Gastroesophageal sphincter (tissue), 4 donors: ENCODE measurements at regions not wholly inside any gene's neighbourhood (a gene's known extent, or its start where the extent isn't known, plus 50 kb on each side); places are given as distances from the start of the nearest gene placed in this dataset.

ENCODE experiments used
- ATAC-seq: fragments of 150-250 bp; one replicate; pipeline ENCODE4 v1.9.1; 2016; ENCODE audit warnings: mild to moderate bottlenecking, moderate library complexity
- H3K27ac ChIP-seq, 4 donors: fragments of 200-600 bp; sonication (generic) in 3 of 4; 1 replicate in 3 of 4; 2 replicates in 1 of 4; pipeline ENCODE4 v1.5.1; 2016 to 2019
- H3K27me3 ChIP-seq: fragments of 200-600 bp; sonication (generic); one replicate; pipeline ENCODE4 v1.5.1; 2019
- H3K36me3 ChIP-seq, 2 donors: fragments of 200-600 bp; sonication (generic); one replicate each; pipeline ENCODE4 v1.5.1; 2019; ENCODE audit warnings: control low read depth in 1 of 2
- H3K4me1 ChIP-seq, 3 donors: fragments of 200-600 bp; sonication (generic); 1 replicate in 2 of 3; 2 replicates in 1 of 3; pipeline ENCODE4 v1.5.1; 2016 to 2019; ENCODE audit warnings: control low read depth in 2 of 3
- H3K4me3 ChIP-seq, 2 donors: fragments of 200-600 bp; sonication (generic); one replicate each; pipeline ENCODE4 v1.5.1; 2019; ENCODE audit warnings: mild to moderate bottlenecking in 1 of 2, moderate library complexity in 1 of 2
- H3K9me3 ChIP-seq, 3 donors: fragments of 200-600 bp; sonication (generic); one replicate each; pipeline ENCODE4 v1.5.1; 2017 to 2019; ENCODE audit warnings: control low read depth in 2 of 3
- CTCF ChIP-seq, 4 experiments: fragments of 200-600 bp in 2 of 4; fragments of 450-650 bp in 2 of 4; sonication (generic) in 1 of 4; IDR thresholded peaks; one replicate each; pipeline ENCODE4 v1.5.1; 2017 to 2019; ENCODE audit warnings: antibody characterized with exemption in 4 of 4, mild to moderate bottlenecking in 2 of 4, moderate library complexity in 2 of 4
- EP300 ChIP-seq: sonication (generic); formaldehyde crosslinking; IDR thresholded peaks from one replicate; pipeline ENCODE4 v1.6.1; 2017; ENCODE audit warnings: antibody characterized with exemption, mild to moderate bottlenecking
- POLR2A ChIP-seq, 2 donors: fragments of 450-650 bp; IDR thresholded peaks; one replicate each; pipeline ENCODE4 v1.6.1; 2017; ENCODE audit warnings: antibody characterized with exemption in 2 of 2, mild to moderate bottlenecking in 2 of 2, moderate library complexity in 1 of 2
- POLR2AphosphoS5 ChIP-seq: sonication (generic); formaldehyde crosslinking; IDR thresholded peaks from one replicate; pipeline ENCODE4 v1.6.1; 2017; ENCODE audit warnings: antibody characterized with exemption
- WGBS, 2 donors: methylation state at CpG; one replicate each; pipeline ENCODE4 v1.1.5; 2018; ENCODE audit warnings: low coverage in 1 of 2; 5-methylcytosine and 5-hydroxymethylcytosine counted together

GRCh38 chr10:29189256-29189655, 99.6 kb upstream of the LYZL1 start:
- Histone ChIP-seq H3K4me1 (no peaks in the 10 kb centered on the region), H3K27ac (no peak overlapping the region), H3K36me3 (no peaks in the 10 kb centered on the region), H3K9me3 (no peaks in the 10 kb centered on the region), H3K4me3 (no peak overlapping the region), H3K27me3 (peaks cover 22% of the 10 kb centered on the region)
- ATAC-seq = no peak
- WGBS, 2 donors = no CpG with 5 or more reads among the region's 2 CpGs
- no peak for TF ChIP-seq CTCF (IDR thresholded peaks at IDR 0.05)
- no peak for TF ChIP-seq EP300
- no peak for TF ChIP-seq POLR2AphosphoS5

GRCh38 chr10:29191674-29192073, 97.2 kb upstream of the LYZL1 start:
- no peaks in the 10 kb centered on the region for H3K4me1 ChIP-seq
- H3K4me3 ChIP-seq = no peak overlapping the region
- TF ChIP-seq CTCF (IDR thresholded peaks at IDR 0.05) (no peak), POLR2A (IDR thresholded peaks at IDR 0.05) (no peak)
- H3K36me3 ChIP-seq = no peaks in the 10 kb centered on the region
- 69 to 70% methylated on average over 6 to 7 of the region's 8 CpGs for WGBS, 2 donors
- no peak for ATAC-seq
- no peak overlapping the region for H3K27ac ChIP-seq
- peaks cover 0 to 12% (median 0%) of the 10 kb centered on the region in 3 donors for H3K9me3 ChIP-seq
- H3K27me3 ChIP-seq = peaks cover 23% of the 10 kb centered on the region

GRCh38 chr10:29199339-29199738, 89.5 kb upstream of the LYZL1 start:
- H3K27me3 ChIP-seq = peaks cover 8% of the 10 kb centered on the region
- peaks cover 0 to 12% (median 0%) of the 10 kb centered on the region in 3 donors for H3K9me3 ChIP-seq
- H3K27ac ChIP-seq = no peak overlapping the region
- H3K36me3 ChIP-seq = no peaks in the 10 kb centered on the region
- no peak overlapping the region for H3K4me3 ChIP-seq
- no peak for ATAC-seq
- no peak for TF ChIP-seq EP300
- TF ChIP-seq POLR2AphosphoS5 = no peak
- no peak for TF ChIP-seq POLR2A (IDR thresholded peaks at IDR 0.05)
- TF ChIP-seq CTCF (IDR thresholded peaks at IDR 0.05) = no peak
- no peaks in the 10 kb centered on the region for H3K4me1 ChIP-seq
- WGBS, 2 donors = 30% methylated on average over 3 of the region's 7 CpGs; no CpG with 5 or more reads in 1 of the 2 donors

- H3K27me3 ChIP-seq = peaks cover 8% of the 10 kb centered on the region
- TF ChIP-seq POLR2AphosphoS5 = no peak
- no peak for TF ChIP-seq POLR2A (IDR thresholded peaks at IDR 0.05)
- TF ChIP-seq EP300 = no peak
- TF ChIP-seq CTCF (IDR thresholded peaks at IDR 0.05) = no peak
- WGBS, 2 donors = 90 to 92% methylated on average over 4 of the region's 4 CpGs
- H3K36me3 ChIP-seq = no peaks in the 10 kb centered on the region
- ATAC-seq = no peak
- H3K9me3 ChIP-seq = peaks cover 0 to 7% (median 0%) of the 10 kb centered on the region in 3 donors
- H3K4me3 ChIP-seq = no peak overlapping the region
- no peak overlapping the region for H3K27ac ChIP-seq
- no peaks in the 10 kb centered on the region for H3K4me1 ChIP-seq
Measured at GRCh38 chr10:29199941-29200679, 88.8 kb upstream of the LYZL1 start.

- H3K36me3 ChIP-seq = no peaks in the 10 kb centered on the region
- H3K4me1 ChIP-seq = no peaks in the 10 kb centered on the region
- WGBS, 2 donors = 71 to 100% methylated on average over 1 to 10 of the region's 10 CpGs
- no peaks in the 10 kb centered on the region for H3K9me3 ChIP-seq
- ATAC-seq = no peak
- H3K27me3 ChIP-seq = peaks cover 10% of the 10 kb centered on the region
- TF ChIP-seq POLR2AphosphoS5 = no peak
- no peak for TF ChIP-seq CTCF (IDR thresholded peaks at IDR 0.05)
- no peak for TF ChIP-seq POLR2A (IDR thresholded peaks at IDR 0.05)
- TF ChIP-seq EP300 = no peak
- H3K27ac ChIP-seq = no peak overlapping the region
- H3K4me3 ChIP-seq = no peak overlapping the region
Measured at GRCh38 chr10:29202386-29202940, 86.4 kb upstream of the LYZL1 start.
